Gastrocnemius medialis (tissue), 4 donors: ENCODE measurements at regions not wholly inside any gene's neighbourhood (a gene's known extent, or its start where the extent isn't known, plus 50 kb on each side); places are given as distances from the start of the nearest gene placed in this dataset.

Source experiments
- POLR2A ChIP-seq, 2 donors: fragments of 450-650 bp; IDR thresholded peaks; one replicate each; pipeline ENCODE4 v1.6.1; 2017; ENCODE audit warnings: antibody characterized with exemption in 2 of 2, mild to moderate bottlenecking in 2 of 2, moderate library complexity in 2 of 2
- TF ChIP-seq, protein P1 (sequence below), 5 experiments: fragments of 450-650 bp in 3 of 5; fragments of 200-600 bp in 2 of 5; sonication (generic) in 2 of 5; IDR thresholded peaks in 4 of 5; conservative IDR thresholded peaks in 1 of 5; 1 replicate in 4 of 5; 2 replicates in 1 of 5; pipeline ENCODE4 v1.5.1; 2016 to 2019; ENCODE audit warnings: antibody characterized with exemption in 5 of 5, mild to moderate bottlenecking in 3 of 5, moderate library complexity in 3 of 5

- TF ChIP-seq, protein P1, sequence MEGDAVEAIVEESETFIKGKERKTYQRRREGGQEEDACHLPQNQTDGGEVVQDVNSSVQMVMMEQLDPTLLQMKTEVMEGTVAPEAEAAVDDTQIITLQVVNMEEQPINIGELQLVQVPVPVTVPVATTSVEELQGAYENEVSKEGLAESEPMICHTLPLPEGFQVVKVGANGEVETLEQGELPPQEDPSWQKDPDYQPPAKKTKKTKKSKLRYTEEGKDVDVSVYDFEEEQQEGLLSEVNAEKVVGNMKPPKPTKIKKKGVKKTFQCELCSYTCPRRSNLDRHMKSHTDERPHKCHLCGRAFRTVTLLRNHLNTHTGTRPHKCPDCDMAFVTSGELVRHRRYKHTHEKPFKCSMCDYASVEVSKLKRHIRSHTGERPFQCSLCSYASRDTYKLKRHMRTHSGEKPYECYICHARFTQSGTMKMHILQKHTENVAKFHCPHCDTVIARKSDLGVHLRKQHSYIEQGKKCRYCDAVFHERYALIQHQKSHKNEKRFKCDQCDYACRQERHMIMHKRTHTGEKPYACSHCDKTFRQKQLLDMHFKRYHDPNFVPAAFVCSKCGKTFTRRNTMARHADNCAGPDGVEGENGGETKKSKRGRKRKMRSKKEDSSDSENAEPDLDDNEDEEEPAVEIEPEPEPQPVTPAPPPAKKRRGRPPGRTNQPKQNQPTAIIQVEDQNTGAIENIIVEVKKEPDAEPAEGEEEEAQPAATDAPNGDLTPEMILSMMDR (IDR thresholded peaks at IDR 0.05 in 4 of 5, conservative IDR thresholded peaks at IDR 0.05 in 1 of 5), result no peak
- TF ChIP-seq POLR2A (IDR thresholded peaks at IDR 0.05), result no peak
Observed at GRCh38 chr20:52880259-52880658, 91.9 kb upstream of the TSHZ2 start.
